HepG2 (cell line): ENCODE measurements at regions not wholly inside any gene's neighbourhood (a gene's known extent, or its start where the extent isn't known, plus 50 kb on each side); places are given as distances from the start of the nearest gene placed in this dataset.

Experiments used
- ATAC-seq: fragments of 200-7000 bp; cut with Tn5 transposase; 3 replicates; pipeline ENCODE4 v1.9.1; 2020; ENCODE audit warnings: mild to moderate bottlenecking, moderate library complexity
- BruUV-seq: library from RNA; stranded (reverse); fragments of 400-500 nt; replicated peaks from 2 replicates; lab custom pipeline; 2021; lab: Mats Ljungman, UMichigan
- CTCF ChIA-PET: fragments of 300-600 bp; formaldehyde crosslinking; extraction: SDS; loops from one replicate; lab custom pipeline; 2021; ENCODE audit warnings: low total read pairs, inconsistent platforms, low intra/inter-chr PET ratio; lab: Yijun Ruan, JAX
- POLR2A ChIA-PET: fragments of 350-600 bp; sonication (Branson Sonifier 250); formaldehyde crosslinking; loops from one replicate; lab custom pipeline; 2020; ENCODE audit warnings: antibody characterized with exemption, inconsistent platforms; lab: Yijun Ruan, JAX
- DNase-seq: peaks from one replicate; pipeline ENCODE4 v3.0.0-alpha.2; 2015; ENCODE audit warnings: low spot score
- FAIRE-seq: peaks from 3 replicates; lab custom pipeline; 2011; peaks lifted over from hg19 to GRCh38; lab: Jason Lieb, UNC
- H2AFZ ChIP-seq: one replicate; pipeline ENCODE4 v1.6.1; 2011; ENCODE audit warnings: low read length, inconsistent platforms
- H3K27ac ChIP-seq: fragments of 300-600 bp; 3 replicates; pipeline ENCODE4 v1.8.0; 2011; ENCODE audit warnings: mixed run types, mild to moderate bottlenecking, mixed read lengths, low read length, inconsistent platforms; ENCODE audit not compliant: insufficient read depth; ENCODE audit errors: extremely low read length
- H3K27me3 ChIP-seq, 2 experiments: fragments of 200-600 bp in 1 of 2; 2 replicates in 1 of 2; 3 replicates in 1 of 2; pipeline versions ENCODE4 v1.6.0 to v1.8.0; 2011; ENCODE audit warnings: low read length in 2 of 2, mild to moderate bottlenecking in 2 of 2, moderate library complexity in 2 of 2, inconsistent platforms in 1 of 2; ENCODE audit not compliant: insufficient read depth in 2 of 2, control insufficient read depth in 1 of 2
- H3K36me3 ChIP-seq, 2 experiments: fragments of 200-600 bp in 1 of 2; replicated peaks in 1 of 2; 2 replicates in 1 of 2; 3 replicates in 1 of 2; pipeline versions ENCODE4 v1.5.1 to v1.8.0; 2011; ENCODE audit warnings: low read length in 2 of 2, inconsistent platforms in 1 of 2; ENCODE audit not compliant: insufficient read depth in 2 of 2, control insufficient read depth in 1 of 2
- H3K4me1 ChIP-seq: 2 replicates; pipeline ENCODE4 v1.5.1; 2012; ENCODE audit warnings: low read length, inconsistent platforms; ENCODE audit not compliant: insufficient read depth
- H3K4me2 ChIP-seq: 2 replicates; pipeline ENCODE4 v1.6.0; 2011; ENCODE audit warnings: low read depth, low read length, inconsistent platforms
- H3K4me3 ChIP-seq, 3 experiments: fragments of 200-600 bp in 1 of 3; sonication (generic), shearing (Covaris generic) in 1 of 3; replicated peaks in 1 of 3; 2 replicates each; pipeline ENCODE4 v1.5.1; 2011 to 2016; ENCODE audit warnings: low read length in 3 of 3, inconsistent platforms in 2 of 3, low read depth in 2 of 3, mild to moderate bottlenecking in 2 of 3, control low read depth in 1 of 3, mixed read lengths in 1 of 3; ENCODE audit not compliant: insufficient read depth in 1 of 3
- H3K79me2 ChIP-seq: one replicate; pipeline ENCODE4 v1.6.1; 2011; ENCODE audit warnings: low read length, inconsistent platforms; ENCODE audit not compliant: insufficient read depth
- H3K9ac ChIP-seq: 2 replicates; pipeline ENCODE4 v1.6.0; 2011; ENCODE audit warnings: mild to moderate bottlenecking, low read depth, low read length, inconsistent platforms; ENCODE audit not compliant: insufficient read depth
- H3K9me3 ChIP-seq: 2 replicates; pipeline ENCODE4 v1.5.1; 2012; ENCODE audit warnings: mild to moderate bottlenecking, low read length
- H4K20me1 ChIP-seq: 2 replicates; pipeline ENCODE4 v1.6.0; 2011; ENCODE audit warnings: inconsistent platforms, mild to moderate bottlenecking, low read length, moderate library complexity; ENCODE audit not compliant: insufficient read depth
- CBX1 ChIP-seq: IDR thresholded peaks from one replicate; pipeline ENCODE4 v1.6.1; 2016; ENCODE audit warnings: antibody characterized with exemption, low read depth
- CCAR2 ChIP-seq: fragments of 200-400 bp; formaldehyde crosslinking; optimal IDR thresholded peaks from 2 replicates; pipeline ENCODE3; 2018; ENCODE audit warnings: low read depth, mild to moderate bottlenecking, low read length, moderate library complexity
- GATAD1 ChIP-seq: IDR thresholded peaks from 2 replicates; pipeline ENCODE4 v1.6.1; 2016; ENCODE audit warnings: missing genetic modification reagents, missing compliant biosample characterization
- HBP1 ChIP-seq: IDR thresholded peaks from 2 replicates; pipeline ENCODE4 v1.6.1; 2016; ENCODE audit warnings: low read depth, control low read depth
- MED8 ChIP-seq: sonication (generic); formaldehyde crosslinking; IDR thresholded peaks from 2 replicates; pipeline ENCODE4 v1.8.1; 2023; ENCODE audit warnings: mild to moderate bottlenecking, missing genetic modification reagents; ENCODE audit not compliant: insufficient replicate concordance
- NFIB ChIP-seq: sonication (generic); formaldehyde crosslinking; IDR thresholded peaks from 2 replicates; pipeline ENCODE4 v1.9.0; 2021; ENCODE audit warnings: missing genetic modification reagents, mild to moderate bottlenecking, borderline replicate concordance
- NR2F2 ChIP-seq: IDR thresholded peaks from 2 replicates; pipeline ENCODE4 v1.6.1; 2012; ENCODE audit warnings: low read depth, inconsistent platforms, borderline replicate concordance
- POLR2AphosphoS2 ChIP-seq: IDR thresholded peaks from 2 replicates; pipeline ENCODE4 v1.6.1; 2011; ENCODE audit warnings: low read depth, low read length, improper control_type of control experiment
- ZNF513 ChIP-seq: sonication (generic); formaldehyde crosslinking; conservative IDR thresholded peaks from 2 replicates; pipeline ENCODE4 v1.5.0; 2020; ENCODE audit warnings: missing genetic modification reagents
- ZNF562 ChIP-seq: sonication (generic); formaldehyde crosslinking; IDR thresholded peaks from 2 replicates; pipeline ENCODE4 v1.8.0; 2022; ENCODE audit warnings: missing genetic modification reagents, borderline replicate concordance
- ZNF616 ChIP-seq: sonication (generic); formaldehyde crosslinking; IDR thresholded peaks from 2 replicates; pipeline ENCODE4 v1.5.0; 2020; ENCODE audit warnings: low read depth, mild to moderate bottlenecking, missing genetic modification reagents
- ZNF891 ChIP-seq: sonication (generic); formaldehyde crosslinking; IDR thresholded peaks from 2 replicates; pipeline ENCODE4 v1.5.0; 2020; ENCODE audit warnings: mild to moderate bottlenecking, missing genetic modification reagents
- WGBS: methylation state at CpG from one replicate; pipeline ENCODE4 v1.1.6; 2017; ENCODE audit warnings: low lambda C conversion rate; 5-methylcytosine and 5-hydroxymethylcytosine counted together
- in situ Hi-C: cut with HindIII; loops from 2 replicates; pipeline ENCODE4 v1.10.0; 2017; ENCODE audit warnings: low pct_unique_long_range_greater_than_20kb; ENCODE audit not compliant: extremely low pct_ligation_motif_present
- intact Hi-C: fragments of 100-400 bp; cut with micrococcal nuclease; formaldehyde crosslinking; loops from one replicate; pipeline ENCODE4 v1.10.0; 2022; ENCODE audit not compliant: unreplicated experiment

GRCh38 chr12:100044266-100044665, 59.5 kb upstream of the ANKS1B start:
- H3K9me3 ChIP-seq = no peaks in the 10 kb centered on the region
- no peak for DNase-seq
- H3K27me3 ChIP-seq = no peaks in the 10 kb centered on the region
- H3K4me2 ChIP-seq = no peak overlapping the region
- no peaks in the 10 kb centered on the region for H3K4me1 ChIP-seq
- ChIA-PET CTCF (no interaction called here), POLR2A (no interaction called here)
- H3K36me3 ChIP-seq = peaks cover 4 to 14% of the 10 kb centered on the region in 2 experiments; a peak in 3 of 5 replicates
- H3K9ac ChIP-seq = no peak overlapping the region
- TF ChIP-seq CCAR2 = no peak
- no peak for TF ChIP-seq GATAD1
- TF ChIP-seq ZNF562 (CRISPR knock-in tag) = no peak
- TF ChIP-seq ZNF891 = no peak
- no peak for TF ChIP-seq ZNF616
- TF ChIP-seq MED8 (CRISPR knock-in tag) = no peak
- TF ChIP-seq NFIB (CRISPR knock-in tag) = no peak
- no peak for TF ChIP-seq HBP1 (CRISPR knock-in tag)
- TF ChIP-seq ZNF513 = no peak
- TF ChIP-seq POLR2AphosphoS2 = no peak
- TF ChIP-seq CBX1 = no peak
- no peak for TF ChIP-seq NR2F2
- 97% methylated on average over 3 of the region's 3 CpGs for WGBS
- intact Hi-C loops (no loop called here), in situ Hi-C loops (no loop called here)
- no TSS peak for BruUV-seq
- no peak for ATAC-seq
- no peaks in the 10 kb centered on the region for H4K20me1 ChIP-seq
- H2AFZ ChIP-seq = no peak overlapping the region
- no peak overlapping the region for H3K4me3 ChIP-seq
- FAIRE-seq = no peak
- H3K27ac ChIP-seq = no peak overlapping the region
- no peaks in the 10 kb centered on the region for H3K79me2 ChIP-seq
